NCI-H748 (cell line): ENCODE measurements at regions not wholly inside any gene's neighbourhood (a gene's known extent, or its start where the extent isn't known, plus 50 kb on each side); places are given as distances from the start of the nearest gene placed in this dataset.
A peak's percentile ranks its signal among the peaks of the same experiment; 100 is the strongest.

Experiments
- DNase-seq: peaks from one replicate; lab custom pipeline; 2025; ENCODE audit not compliant: unreplicated experiment; lab: John Stamatoyannopoulos, UW

- DNase-seq: peak; percentile 20
Measured at GRCh38 chr3:72102112-72102616, 317.2 kb upstream of the PROK2 start.

- peak; percentile 2 for DNase-seq
Measured at GRCh38 chr3:72101494-72101893, 316.5 kb upstream of the PROK2 start.

GRCh38 chr3:72100601-72101187 is 315.7 kb upstream of the PROK2 start:
- DNase-seq: peak; percentile 88

- peak; percentile 75 for DNase-seq
Measured at GRCh38 chr3:72100080-72100511, 315.1 kb upstream of the PROK2 start.

- peak; percentile 3 for DNase-seq
Measured at GRCh38 chr3:72099326-72100079, 314.6 kb upstream of the PROK2 start.

GRCh38 chr3:72097053-72097452 is 312.1 kb upstream of the PROK2 start:
- no peak for DNase-seq

GRCh38 chr3:72095521-72095920 is 310.6 kb upstream of the PROK2 start:
- DNase-seq: no peak

- no peak for DNase-seq
Measured at GRCh38 chr3:72093992-72094334, 309.0 kb upstream of the PROK2 start.

GRCh38 chr3:72093270-72093991 is 308.5 kb upstream of the PROK2 start:
- DNase-seq: no peak

- DNase-seq: no peak
Measured at GRCh38 chr3:72092778-72093177, 307.8 kb upstream of the PROK2 start.

- no peak for DNase-seq
Measured at GRCh38 chr3:72088486-72089025, 303.6 kb upstream of the PROK2 start.

GRCh38 chr3:72087420-72087819 is 302.5 kb upstream of the PROK2 start:
- DNase-seq: no peak

- no peak for DNase-seq
Measured at GRCh38 chr3:72086743-72087087, 301.8 kb upstream of the PROK2 start.

- DNase-seq: no peak
Measured at GRCh38 chr3:72086042-72086742, 301.2 kb upstream of the PROK2 start.

GRCh38 chr3:72085036-72085435 is 300.1 kb upstream of the PROK2 start:
- DNase-seq: no peak

- DNase-seq: no peak
Measured at GRCh38 chr3:72082776-72083462, 298.0 kb upstream of the PROK2 start.

- DNase-seq: no peak
Measured at GRCh38 chr3:72082186-72082715, 297.3 kb upstream of the PROK2 start.

- no peak for DNase-seq
Measured at GRCh38 chr3:72081471-72082185, 296.7 kb upstream of the PROK2 start.

- DNase-seq: no peak
Measured at GRCh38 chr3:72080800-72081199, 295.9 kb upstream of the PROK2 start.

- no peak for DNase-seq
Measured at GRCh38 chr3:72080095-72080494, 295.1 kb upstream of the PROK2 start.
